ENCODE measurements at regions not wholly inside any gene's neighbourhood (a gene's known extent, or its start where the extent isn't known, plus 50 kb on each side); places are given as distances from the start of the nearest gene placed in this dataset.
A peak's percentile ranks its signal among the peaks of the same experiment; 100 is the strongest.

DNA sequence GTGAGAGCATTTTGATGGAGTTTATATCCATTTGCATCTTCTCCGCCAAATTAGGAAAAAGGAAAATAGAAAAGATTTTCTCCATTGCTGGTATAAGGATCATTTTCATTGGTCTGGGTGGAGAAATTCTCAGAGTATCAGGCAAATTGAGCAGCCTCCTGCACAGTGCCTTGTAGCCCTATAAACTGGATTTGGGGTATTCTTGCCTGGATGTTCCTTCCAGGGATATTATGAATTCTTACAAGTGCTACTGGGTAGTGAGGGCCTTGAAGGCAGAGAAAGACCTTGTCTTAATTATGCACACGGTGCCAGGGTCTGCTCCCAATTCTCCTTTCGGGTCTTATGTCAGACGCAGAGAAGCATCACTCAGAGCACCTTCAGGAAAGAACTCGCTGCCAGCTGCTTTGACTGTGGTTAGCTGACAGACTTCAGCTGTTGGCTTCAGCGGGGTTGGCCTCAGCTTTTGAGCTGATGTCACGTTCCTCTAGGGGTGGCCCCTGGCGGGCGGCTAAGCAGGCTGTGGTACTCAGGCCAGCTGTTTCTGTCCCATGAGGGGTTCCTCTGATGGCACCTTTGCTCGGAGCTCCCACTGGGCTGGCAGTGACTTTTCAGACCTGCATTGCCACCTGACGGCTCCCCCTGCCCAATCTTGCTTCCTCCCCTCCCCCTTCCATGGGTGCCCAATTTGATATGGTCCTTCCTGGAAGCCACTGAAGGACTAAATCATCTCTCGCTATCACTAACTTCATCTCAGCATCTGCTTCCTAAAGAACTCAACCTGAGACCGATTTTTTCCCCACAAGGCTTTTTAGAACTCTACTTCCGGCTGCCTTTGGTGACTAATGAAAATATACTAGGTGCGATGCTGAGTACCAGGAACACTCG, 519.5 kb downstream of the BCOR start:
- peak; percentile 12 for DNase-seq

DNA sequence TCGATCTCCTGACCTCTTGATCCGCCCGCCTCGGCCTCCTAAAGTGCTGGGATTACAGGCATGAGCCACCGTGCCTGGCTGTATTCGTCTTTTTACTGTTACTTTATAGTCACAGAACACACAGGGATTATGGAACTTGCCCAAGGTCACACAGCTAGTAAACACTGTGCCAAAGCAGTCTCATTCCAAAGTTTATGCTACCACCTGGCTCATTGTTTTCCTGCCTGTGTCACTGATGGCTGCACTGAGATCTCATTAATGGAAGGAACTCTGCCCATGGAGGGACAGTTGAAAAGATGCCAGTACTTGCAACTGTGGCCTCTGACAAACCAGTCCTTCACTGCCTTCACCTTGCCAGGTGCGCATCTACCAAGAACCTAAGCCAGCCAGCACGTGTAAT, 517.7 kb downstream of the BCOR start:
- DNase-seq: no peak

DNA sequence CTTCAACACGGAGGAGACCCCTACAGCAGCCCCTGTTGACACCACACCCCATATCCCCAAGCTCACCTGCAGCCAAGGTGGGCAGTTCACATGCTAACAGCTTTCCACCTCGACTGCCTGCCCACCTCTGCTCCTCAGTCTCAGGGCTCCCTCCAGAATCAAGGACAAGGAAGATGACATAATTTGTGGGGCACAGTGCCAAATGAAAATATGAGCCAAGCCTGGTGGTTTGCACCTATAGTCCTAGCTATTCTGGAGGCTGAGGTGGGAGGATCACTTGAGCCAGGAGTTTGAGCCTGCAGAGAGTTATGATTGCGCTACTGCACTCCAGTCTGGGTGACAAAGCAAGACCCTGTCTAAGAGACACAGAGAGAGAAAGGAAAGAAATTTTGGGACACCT, 516.3 kb downstream of the BCOR start:
- no peak for DNase-seq

DNA sequence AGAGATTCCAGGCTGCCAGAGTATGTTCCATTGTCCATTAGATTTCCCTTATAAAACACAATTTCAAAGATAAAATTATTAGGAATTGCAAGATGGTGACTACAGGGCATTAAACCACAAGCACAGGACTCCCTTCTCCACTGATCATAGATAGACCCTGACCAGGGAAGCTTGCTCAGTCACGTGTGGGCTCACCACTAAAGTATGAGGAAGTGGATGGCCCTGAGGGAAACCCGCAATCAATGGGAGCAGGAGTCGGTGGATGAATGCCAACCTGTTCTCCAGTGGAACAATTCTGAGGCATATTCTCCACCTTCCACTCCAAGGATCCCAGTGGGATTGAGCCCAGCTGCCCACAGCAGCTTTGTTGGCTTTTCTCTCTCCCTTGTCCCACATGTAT, 515.7 kb downstream of the BCOR start:
- no peak for DNase-seq

DNA sequence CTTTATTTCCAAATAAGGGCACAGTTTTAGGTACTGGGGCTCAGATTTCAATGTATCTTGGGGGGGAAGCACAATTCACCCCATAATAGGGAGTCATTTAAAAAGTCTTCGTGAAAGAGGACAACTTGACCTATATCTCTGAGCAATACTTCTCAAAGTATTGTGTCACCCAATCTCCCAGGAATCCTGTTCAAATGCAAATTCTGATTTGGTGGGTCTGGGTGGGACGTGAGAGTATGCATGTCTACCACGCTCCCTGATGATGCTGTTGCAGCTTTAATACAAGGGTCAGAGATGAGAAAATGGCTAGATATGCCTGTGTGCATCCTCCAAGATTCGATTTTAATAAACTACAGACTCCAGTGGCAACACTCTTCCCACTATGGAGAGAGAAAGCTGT, 514.8 kb downstream of the BCOR start:
- DNase-seq: no peak

DNA sequence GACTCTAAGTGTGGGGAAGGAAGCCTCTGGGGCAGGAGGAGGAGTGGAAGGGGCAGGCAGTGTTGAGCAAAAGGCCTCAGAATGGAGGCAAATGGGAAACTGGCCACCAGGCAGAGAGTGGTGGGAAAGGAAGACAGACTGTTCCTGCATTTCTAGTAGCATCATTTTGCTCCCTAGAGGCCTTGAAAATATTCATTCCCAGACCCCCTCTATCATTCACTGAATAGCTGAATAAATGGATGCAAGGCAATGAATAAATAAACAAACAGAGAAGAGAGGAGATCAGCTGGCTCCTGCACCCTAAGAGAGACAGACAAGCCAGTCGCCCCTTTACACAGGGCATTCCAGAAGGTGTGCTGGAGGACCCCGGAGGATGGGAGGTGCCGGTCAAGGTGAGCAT, 511.9 kb downstream of the BCOR start:
- DNase-seq: no peak

DNA sequence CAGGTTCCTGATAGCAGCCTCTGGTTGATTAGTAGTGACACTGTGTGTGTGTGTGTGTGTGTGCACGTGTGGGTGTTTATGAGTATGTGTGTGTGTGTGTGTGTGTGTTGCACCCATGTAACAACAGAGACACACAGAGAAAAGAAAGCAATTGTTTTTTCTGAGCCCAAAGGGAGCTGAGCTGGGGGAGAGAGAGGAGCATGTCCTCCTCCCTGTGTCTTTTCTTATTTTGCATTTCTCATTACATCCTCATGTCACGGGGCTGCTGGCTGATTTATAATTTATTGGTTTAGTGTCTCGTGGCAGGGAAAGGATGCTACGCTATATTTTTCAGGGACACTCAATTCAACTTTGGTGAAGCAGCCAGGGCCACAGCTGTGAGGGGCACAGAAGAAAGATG, 511.4 kb downstream of the BCOR start:
- DNase-seq: no peak

DNA sequence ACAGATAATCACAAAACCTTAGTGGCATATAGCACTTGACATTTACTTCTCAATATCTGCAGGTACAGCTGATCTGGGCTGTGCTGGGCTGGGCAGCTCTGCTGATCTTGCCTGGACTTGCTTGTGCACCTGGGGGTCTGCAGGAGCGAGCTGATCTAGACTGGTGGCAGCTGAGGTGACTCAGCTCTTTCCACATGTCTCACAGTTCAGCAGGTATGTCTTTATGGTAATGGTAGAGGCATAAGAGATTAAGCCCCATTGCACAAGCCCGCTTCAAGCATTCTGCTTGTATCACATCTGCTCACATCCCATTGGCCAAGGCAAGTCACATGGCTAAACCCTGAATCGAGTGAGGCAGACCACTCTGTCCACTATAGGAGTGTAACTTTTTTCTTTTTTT, 506.7 kb downstream of the BCOR start:
- DNase-seq: no peak

DNA sequence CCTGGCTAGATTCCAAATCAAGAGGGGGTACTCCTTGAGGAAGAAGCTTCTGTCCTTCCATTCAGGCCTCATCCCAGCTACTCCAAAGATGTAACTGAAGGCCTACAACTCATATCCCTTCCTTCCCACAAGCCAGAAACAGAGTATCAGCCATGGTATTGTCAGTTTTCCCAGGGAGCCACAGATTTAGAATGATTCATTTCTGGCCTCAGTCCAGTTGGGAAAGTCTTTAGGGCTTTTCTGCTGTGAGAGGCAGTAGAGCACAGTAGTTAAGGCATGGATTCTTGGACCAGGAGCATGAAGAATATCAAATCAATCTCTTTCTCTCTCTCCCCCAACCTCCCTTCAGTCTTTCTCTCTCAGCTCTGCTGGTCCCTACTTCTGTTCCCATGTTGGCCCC, 505.0 kb downstream of the BCOR start:
- no peak for DNase-seq

DNA sequence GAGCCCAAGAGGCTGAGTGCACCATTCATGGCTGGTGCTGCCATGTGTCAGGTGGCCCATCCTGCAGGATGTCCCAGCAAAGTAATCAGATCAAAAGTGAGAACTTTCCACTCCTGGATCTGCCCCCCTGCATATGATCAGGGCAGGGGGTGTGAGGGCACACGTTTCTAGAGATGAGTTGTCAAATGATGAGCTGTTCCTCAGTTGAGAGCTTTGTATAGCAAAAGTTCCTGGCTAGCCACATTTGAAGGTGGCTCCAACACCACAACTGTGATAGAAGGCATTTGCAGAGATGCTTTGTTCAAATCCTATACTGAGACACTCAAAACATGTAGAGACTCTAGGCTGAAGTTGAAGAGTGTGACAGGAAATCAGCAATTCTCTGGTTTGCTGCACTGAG, 501.8 kb downstream of the BCOR start:
- no peak for DNase-seq

DNA sequence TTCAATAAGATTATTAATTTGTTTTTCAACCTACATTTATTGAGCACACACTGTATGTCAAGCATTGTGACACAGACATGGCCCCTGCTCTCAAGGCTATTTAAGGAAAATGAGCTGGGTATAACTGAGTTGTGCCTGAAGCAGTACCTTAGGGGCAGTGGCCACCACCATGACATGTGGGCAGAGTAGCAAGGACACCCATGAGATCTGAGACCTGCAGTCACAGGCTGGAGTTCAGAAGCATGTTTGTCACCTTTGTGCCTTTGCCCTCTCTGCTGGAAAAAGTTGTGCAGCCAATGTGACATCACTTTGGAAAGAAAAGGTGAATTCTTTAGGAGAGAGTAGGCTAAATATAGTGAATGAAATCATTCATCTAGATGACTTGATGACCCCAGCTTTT, 501.3 kb downstream of the BCOR start:
- DNase-seq: no peak

DNA sequence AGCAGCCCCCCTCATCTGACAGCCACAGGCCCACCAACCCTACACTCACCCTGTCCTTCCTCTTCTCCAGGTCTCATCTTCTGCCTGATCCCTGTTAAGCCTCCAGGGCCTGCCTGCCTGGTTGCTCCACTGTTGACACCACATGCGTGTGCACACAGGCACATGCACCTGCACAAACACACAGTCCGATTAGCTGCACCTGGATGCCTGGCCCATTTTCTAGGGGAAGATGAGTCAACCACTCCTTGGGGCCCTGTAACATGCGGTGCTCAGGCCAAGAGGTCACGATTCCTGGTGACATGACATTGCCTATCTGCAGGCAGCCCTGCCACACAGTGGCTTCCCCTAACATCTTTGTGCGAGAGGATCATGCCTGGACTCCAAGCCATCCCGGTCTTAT, 498.4 kb downstream of the BCOR start:
- DNase-seq: no peak

DNA sequence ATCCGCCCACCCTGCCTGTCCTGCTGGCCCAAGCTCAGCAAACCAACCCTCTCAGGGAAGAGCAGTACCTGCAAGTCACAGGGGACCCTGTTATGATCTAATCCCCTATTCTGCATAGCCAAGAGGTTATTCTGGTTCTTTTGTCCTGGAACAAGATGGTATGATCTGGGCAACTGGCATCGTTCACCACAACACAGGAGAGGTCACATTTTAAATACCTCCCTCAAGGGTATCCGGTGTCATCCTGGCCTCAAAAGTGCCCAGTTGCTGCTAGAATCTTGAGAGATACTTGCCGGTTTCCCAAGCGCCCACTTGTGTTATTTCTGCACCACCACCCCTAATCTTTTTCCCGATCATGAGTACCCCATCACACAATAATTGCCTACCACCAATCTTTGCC, 497.5 kb downstream of the BCOR start:
- no peak for DNase-seq

DNA sequence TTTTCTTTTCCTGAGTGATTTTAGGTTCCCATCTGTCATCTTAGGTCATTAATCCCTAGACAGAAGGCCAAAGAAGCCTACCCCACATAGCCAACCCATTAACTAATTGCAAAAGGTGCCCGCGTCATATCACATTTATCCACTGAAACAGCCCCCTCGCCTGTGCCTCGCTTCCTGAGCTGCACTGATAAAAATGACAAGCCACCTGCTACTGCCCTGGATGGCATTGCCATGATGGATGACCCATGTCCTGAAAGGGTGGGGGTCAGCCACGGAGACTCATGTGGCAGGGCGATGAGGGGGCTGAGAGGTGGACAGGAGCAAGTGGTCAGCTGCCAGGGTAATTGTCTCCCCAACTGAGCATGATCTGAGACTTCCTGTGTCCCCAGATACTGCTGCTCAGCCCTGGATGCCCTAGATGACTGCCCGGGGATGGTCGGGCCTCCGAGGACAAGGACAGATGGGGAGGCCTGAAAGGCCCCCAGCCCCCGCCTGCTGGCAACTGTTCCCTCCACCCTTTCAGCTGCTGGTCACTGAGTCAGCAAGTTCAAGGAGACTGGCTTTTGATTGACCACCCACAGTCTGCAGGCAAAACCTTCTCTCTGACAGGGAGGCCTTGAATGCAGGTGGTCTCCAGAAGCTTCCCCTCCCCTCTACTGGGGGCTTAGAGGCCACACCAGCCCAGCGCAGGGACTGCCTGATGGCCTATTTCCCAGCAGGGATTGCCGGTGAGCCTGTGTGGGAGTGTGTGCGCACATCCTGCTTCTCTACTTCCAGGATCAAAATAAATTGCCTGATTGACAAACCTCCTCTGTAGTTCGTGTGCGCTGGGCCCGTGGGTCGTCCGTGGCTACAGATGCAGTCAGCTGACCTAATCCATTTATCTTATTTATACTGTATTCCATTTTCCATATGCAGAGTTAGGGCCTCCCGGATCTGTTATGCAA, 496.3 kb downstream of the BCOR start:
- no peak for DNase-seq

DNA sequence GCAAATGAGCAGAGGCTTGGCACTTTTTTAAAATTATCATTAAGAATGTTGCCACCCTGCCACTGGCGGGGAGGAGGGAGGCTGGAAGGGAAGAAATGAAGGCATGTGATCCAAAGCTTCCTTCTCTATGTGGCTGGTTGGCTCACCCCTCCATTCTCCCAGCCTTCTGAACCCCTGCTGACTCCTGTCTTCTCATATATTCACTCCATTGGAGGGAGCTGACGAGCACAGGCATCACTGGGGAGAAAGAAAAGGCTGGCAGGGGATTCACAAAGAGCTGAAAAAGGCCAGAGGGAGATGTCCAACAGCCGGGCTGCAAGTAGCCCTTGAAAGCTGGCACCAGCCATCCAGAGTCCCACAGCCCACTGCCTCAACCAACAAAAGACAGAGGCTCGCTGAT, 495.6 kb downstream of the BCOR start:
- no peak for DNase-seq

DNA sequence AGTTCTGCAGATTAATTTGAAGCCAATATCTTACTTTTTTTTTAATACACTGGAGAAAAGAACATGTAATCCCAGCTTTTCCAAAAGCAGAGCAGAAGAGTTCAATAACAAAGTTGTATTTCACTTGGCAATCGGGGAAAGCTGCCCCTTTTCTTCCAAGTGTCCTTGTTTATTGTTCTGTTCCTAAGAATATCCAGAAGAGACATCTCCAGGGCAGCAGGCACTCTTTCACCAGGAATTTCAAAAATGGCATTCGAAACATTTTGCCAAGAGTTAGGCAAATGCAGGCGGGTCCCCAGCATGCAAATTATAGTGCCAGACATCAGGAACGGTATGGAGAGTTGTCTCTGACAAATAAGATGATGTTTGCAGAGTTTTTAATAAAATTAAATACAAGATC, 494.5 kb downstream of the BCOR start:
- DNase-seq: no peak

DNA sequence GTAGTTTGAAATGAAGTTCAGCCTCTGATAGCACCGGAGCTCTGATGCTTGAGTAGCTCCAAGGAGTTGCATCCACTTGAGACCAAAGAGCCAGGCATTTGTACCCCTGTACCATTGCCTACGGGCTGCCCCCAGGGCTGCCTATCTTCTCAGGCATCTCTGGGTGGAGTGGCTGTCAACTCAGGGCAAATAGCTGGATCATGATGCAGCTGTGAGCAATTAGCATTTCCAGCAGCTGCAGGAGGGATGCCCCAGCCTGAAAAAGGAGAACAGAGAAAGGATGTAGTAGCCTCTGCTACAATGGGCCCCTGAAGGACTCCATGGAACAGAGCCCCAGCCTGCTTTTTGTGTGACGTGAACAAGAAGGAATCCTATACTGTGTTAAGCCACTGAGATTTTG, 492.6 kb downstream of the BCOR start:
- no peak for DNase-seq

DNA sequence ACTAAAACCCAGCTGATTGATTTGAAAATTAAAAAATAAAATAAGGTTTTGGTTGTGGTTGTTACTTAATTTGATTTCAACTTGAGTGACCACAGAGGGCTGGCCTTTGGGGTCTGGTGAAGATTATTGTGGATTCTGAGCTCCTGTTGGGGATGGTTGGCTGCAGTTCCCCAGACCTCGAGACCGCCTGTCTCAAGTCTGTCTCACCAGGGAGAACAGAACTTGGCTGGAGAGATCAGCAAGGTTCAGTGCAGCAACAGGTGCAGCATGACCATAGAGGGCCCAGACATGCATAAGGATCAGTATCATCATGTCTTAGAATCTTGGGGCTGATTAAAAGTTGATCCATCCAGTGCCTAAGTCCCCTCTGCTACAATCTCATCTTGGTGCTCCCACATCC, 491.9 kb downstream of the BCOR start:
- DNase-seq: no peak

DNA sequence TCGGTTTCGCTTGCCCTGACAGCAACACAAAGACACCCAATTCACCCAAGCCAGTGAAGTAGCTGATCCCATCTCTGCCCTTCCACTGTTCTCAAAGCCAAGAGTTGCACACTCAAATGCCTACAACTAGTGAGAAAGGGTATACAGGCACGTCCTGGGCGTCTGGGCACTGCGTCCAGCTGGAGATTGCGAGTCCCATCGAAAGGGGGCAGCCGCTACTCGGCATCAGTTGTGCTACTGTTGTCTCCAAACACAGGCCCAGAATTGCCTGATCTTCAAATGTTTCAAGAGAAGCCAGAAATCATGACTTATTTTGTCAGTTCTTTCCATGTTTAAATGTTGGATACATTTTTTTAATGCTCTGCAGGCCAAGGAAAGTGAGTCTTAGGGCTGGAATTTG, 487.8 kb downstream of the BCOR start:
- DNase-seq: no peak

DNA sequence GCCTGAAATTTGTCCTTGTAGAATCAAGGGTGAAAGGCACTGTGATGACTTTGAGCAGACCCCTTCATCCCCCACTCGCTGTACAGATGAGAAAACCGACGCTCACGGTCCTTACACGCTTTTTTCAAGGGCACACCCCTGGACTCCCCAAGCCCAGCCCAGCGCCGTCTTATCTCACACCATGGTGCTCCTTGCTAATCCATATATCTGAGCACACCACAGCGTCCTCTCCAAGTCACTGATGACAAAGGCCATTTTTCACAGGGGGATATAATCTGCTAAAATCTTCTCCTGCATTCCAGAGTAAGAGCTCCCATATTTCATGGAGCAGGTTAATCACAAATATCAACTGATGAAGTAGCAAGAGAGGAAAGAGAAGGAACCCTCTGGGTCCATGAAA, 486.3 kb downstream of the BCOR start:
- no peak for DNase-seq

DNA sequence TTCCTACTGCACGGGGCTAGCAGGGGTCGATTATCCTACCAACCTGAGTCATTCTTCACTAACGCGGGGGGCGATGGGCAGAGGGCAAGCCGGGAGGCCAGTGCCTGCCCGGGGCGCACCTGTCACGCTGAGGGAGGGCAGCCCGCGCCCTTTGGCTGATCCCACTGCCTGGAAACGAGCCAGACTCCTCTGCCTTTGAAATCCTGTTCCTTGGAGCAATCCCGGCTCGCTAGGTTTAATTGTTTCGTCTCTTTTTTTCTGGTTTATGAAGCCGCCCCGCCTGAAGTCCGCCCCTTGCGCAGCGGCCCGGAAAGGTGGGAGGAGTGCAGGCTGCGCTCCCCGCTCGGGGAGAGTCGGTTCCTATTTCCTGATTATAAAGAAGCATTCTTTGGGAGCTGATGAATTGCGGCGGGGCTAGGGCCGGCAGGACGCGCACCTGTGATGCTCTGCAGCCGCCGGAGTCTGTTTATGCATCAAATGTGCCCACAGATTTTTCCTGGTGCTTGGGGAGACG, 484.2 kb downstream of the BCOR start:
- DNase-seq: no peak

DNA sequence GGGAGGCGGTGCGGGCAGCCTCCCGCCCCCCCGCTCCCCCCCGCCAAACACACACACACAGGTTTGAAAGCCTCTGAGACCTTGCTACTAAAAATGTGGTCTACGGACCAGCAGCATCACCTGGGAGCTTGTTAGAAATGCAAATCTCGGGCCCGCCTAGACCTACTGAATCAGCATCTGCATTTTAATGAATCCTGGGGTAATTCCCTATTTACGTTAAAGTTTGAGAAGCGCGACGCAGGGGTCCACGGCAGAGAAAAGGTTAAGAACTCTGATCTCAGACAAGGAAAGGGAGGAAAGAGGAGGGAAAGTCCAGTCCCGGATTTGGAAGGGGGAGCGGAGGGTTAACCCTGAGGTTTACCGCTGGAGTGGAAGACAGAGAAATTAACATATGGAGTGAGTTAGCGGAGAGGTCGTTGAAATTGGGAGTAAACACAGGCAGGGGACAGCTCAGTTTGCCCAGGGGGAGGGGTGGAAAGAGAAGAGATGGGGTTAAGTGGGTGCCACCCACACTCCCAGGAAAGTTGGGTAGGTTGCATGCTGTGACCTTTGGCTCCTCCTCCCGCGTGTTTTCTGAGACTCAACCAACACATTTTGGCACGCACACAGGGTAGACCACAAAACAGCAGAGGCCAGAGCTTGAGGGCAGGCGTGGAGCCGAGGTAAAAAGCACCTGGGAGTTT, 483.6 kb downstream of the BCOR start:
- DNase-seq: peak; percentile 10

DNA sequence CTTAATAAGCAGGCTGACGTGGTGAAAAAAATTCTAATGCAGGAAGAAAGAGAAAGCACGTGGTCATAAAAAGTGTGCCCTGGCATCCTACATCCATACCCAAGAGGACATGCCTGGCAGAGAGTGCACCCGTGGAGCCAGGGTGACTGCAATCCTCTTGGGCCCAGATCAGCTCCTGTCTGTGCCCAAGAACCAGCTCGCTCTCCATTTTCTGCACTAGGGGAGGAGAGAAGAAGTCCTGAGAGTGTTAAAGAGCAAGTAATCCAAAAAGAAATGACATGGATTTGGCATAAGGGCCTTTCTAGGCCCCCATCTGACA, 483.1 kb downstream of the BCOR start:
- no peak for DNase-seq

Data from CD4-positive, alpha-beta T cell treated with Interleukin-10 for 1 hour (primary cell).